ENCODE measurements at regions not wholly inside any gene's neighbourhood (a gene's known extent, or its start where the extent isn't known, plus 50 kb on each side); places are given as distances from the start of the nearest gene placed in this dataset.
"Not testable (repeated sequence)": the region's sequence is repeated elsewhere in the genome, so short reads cannot be mapped to it uniquely, and the experiment has no call there.

DNA sequence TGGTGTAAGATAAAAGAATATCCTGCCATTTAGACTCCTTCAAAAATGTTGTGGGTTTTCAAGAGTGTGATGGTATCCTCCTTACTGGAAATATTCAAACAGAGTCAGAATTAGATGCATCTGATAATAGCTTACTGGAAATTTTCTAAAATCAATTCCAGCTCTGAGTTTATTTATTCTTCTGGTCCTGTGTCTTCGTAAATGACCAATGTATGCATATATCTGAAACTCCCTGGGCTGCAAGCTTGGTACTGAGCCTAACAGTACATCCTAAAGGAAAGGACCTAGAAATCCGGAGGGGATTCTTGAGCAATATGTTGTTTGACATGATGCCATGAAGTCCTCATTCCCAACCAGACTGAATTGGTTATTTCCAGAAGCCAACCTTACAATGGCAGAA lies 130.4 kb downstream of the KCNE4 start:
- no peaks in the 10 kb centered on the region for H3K36me3 ChIP-seq (ENCODE audit: control insufficient read depth in 4 of 4, insufficient read depth in 3 of 4, low read depth in 1 of 4, low read length in 3 of 4)
- no peaks in the 10 kb centered on the region for H3K9me3 ChIP-seq (ENCODE audit: control insufficient read depth in 4 of 4, low read length in 3 of 4)
- H3K9ac ChIP-seq (ENCODE audit: low read depth in 1 of 2, low read length in 2 of 2) = no peak overlapping the region
- no peak for DNase-seq (ENCODE audit: low spot score)
- H3K27ac ChIP-seq (ENCODE audit: low read depth in 1 of 2, low read length in 2 of 2) = no peak overlapping the region
- peaks cover 0 to 3% (median 1%) of the 10 kb centered on the region in 4 donors for H3K27me3 ChIP-seq (ENCODE audit: control insufficient read depth in 4 of 4, insufficient read depth in 4 of 4, low read length in 3 of 4)
- 62% methylated on average over 2 of the region's 2 CpGs for WGBS
- H3K4me1 ChIP-seq (ENCODE audit: control insufficient read depth in 4 of 4, insufficient read depth in 4 of 4, low read length in 3 of 4) = no peaks in the 10 kb centered on the region
- no peak overlapping the region for H3K4me3 ChIP-seq (ENCODE audit: low read depth in 1 of 3, low read length in 3 of 3)
- TF ChIP-seq FOXA2 (IDR thresholded peaks at IDR 0.05) (no peak), JUND (IDR thresholded peaks at IDR 0.05) (no peak), GABPA (IDR thresholded peaks at IDR 0.05 in 1 of 2, conservative IDR thresholded peaks at IDR 0.05 in 1 of 2) (no peak), RXRA (IDR thresholded peaks at IDR 0.05) (no peak)

GRCh38 chr2:223185638-223186037 lies 133.6 kb downstream of the KCNE4 start:
- H3K27ac ChIP-seq (ENCODE audit: low read depth in 1 of 2, low read length in 2 of 2) = no peak overlapping the region
- H3K27me3 ChIP-seq (ENCODE audit: control insufficient read depth in 4 of 4, insufficient read depth in 4 of 4, low read length in 3 of 4) = peaks cover 0 to 2% (median 0%) of the 10 kb centered on the region in 4 donors
- TF ChIP-seq FOXA1 (IDR thresholded peaks at IDR 0.05) (no peak), HNF4G (IDR thresholded peaks at IDR 0.05) (no peak), GABPA (IDR thresholded peaks at IDR 0.05 in 1 of 2, conservative IDR thresholded peaks at IDR 0.05 in 1 of 2) (no peak), RXRA (IDR thresholded peaks at IDR 0.05) (no peak), JUND (IDR thresholded peaks at IDR 0.05) (no peak), EGR1 (IDR thresholded peaks at IDR 0.05; ENCODE audit: low read depth in 2 of 2) (no peak), HNF4A (conservative IDR thresholded peaks at IDR 0.05) (no peak), FOXA2 (IDR thresholded peaks at IDR 0.05) (no peak)
- TF ChIP-seq, protein P1, sequence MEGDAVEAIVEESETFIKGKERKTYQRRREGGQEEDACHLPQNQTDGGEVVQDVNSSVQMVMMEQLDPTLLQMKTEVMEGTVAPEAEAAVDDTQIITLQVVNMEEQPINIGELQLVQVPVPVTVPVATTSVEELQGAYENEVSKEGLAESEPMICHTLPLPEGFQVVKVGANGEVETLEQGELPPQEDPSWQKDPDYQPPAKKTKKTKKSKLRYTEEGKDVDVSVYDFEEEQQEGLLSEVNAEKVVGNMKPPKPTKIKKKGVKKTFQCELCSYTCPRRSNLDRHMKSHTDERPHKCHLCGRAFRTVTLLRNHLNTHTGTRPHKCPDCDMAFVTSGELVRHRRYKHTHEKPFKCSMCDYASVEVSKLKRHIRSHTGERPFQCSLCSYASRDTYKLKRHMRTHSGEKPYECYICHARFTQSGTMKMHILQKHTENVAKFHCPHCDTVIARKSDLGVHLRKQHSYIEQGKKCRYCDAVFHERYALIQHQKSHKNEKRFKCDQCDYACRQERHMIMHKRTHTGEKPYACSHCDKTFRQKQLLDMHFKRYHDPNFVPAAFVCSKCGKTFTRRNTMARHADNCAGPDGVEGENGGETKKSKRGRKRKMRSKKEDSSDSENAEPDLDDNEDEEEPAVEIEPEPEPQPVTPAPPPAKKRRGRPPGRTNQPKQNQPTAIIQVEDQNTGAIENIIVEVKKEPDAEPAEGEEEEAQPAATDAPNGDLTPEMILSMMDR (IDR thresholded peaks at IDR 0.05; ENCODE audit: low read depth, low read length, missing input control) = no peak
- TF ChIP-seq, protein P2, sequence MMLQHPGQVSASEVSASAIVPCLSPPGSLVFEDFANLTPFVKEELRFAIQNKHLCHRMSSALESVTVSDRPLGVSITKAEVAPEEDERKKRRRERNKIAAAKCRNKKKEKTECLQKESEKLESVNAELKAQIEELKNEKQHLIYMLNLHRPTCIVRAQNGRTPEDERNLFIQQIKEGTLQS (IDR thresholded peaks at IDR 0.05) = no peak
- no peak for DNase-seq (ENCODE audit: low spot score)
- 79% methylated on average over 4 of the region's 4 CpGs for WGBS
- no peaks in the 10 kb centered on the region for H3K36me3 ChIP-seq (ENCODE audit: control insufficient read depth in 4 of 4, insufficient read depth in 3 of 4, low read depth in 1 of 4, low read length in 3 of 4)
- no peaks in the 10 kb centered on the region for H3K9me3 ChIP-seq (ENCODE audit: control insufficient read depth in 4 of 4, low read length in 3 of 4)
- no peak overlapping the region for H3K9ac ChIP-seq (ENCODE audit: low read depth in 1 of 2, low read length in 2 of 2)
- H3K4me3 ChIP-seq (ENCODE audit: low read depth in 1 of 3, low read length in 3 of 3) = no peak overlapping the region
- H3K4me1 ChIP-seq (ENCODE audit: control insufficient read depth in 4 of 4, insufficient read depth in 4 of 4, low read length in 3 of 4) = no peaks in the 10 kb centered on the region

- Histone ChIP-seq H3K27me3 (ENCODE audit: control insufficient read depth in 4 of 4, insufficient read depth in 4 of 4, low read length in 3 of 4) (peaks cover 0 to 2% (median 0%) of the 10 kb centered on the region in 4 donors), H3K36me3 (ENCODE audit: control insufficient read depth in 4 of 4, insufficient read depth in 3 of 4, low read depth in 1 of 4, low read length in 3 of 4) (no peaks in the 10 kb centered on the region), H3K9me3 (ENCODE audit: control insufficient read depth in 4 of 4, low read length in 3 of 4) (no peaks in the 10 kb centered on the region), H3K9ac (ENCODE audit: low read depth in 1 of 2, low read length in 2 of 2) (no peak overlapping the region), H3K4me1 (ENCODE audit: control insufficient read depth in 4 of 4, insufficient read depth in 4 of 4, low read length in 3 of 4) (no peaks in the 10 kb centered on the region), H3K27ac (ENCODE audit: low read depth in 1 of 2, low read length in 2 of 2) (no peak overlapping the region), H3K4me3 (ENCODE audit: low read depth in 1 of 3, low read length in 3 of 3) (no peak overlapping the region)
- TF ChIP-seq GABPA (IDR thresholded peaks at IDR 0.05 in 1 of 2, conservative IDR thresholded peaks at IDR 0.05 in 1 of 2) = no peak
- TF ChIP-seq JUND (IDR thresholded peaks at IDR 0.05) = no peak
- TF ChIP-seq SP1 (IDR thresholded peaks at IDR 0.05) = no peak
- no peak for TF ChIP-seq EGR1 (IDR thresholded peaks at IDR 0.05; ENCODE audit: low read depth in 2 of 2)
- no peak for TF ChIP-seq TAF1 (conservative IDR thresholded peaks at IDR 0.05)
- TF ChIP-seq HNF4G (IDR thresholded peaks at IDR 0.05) = no peak
- no peak for TF ChIP-seq RXRA (IDR thresholded peaks at IDR 0.05)
- no peak for TF ChIP-seq YY1 (IDR thresholded peaks at IDR 0.05)
- TF ChIP-seq NR2F2 (IDR thresholded peaks at IDR 0.05) = no peak
- TF ChIP-seq FOXA1 (IDR thresholded peaks at IDR 0.05) = no peak
- TF ChIP-seq, protein P2 (IDR thresholded peaks at IDR 0.05) = no peak
- TF ChIP-seq RAD21 (IDR thresholded peaks at IDR 0.05) = no peak
- TF ChIP-seq, protein P1 (IDR thresholded peaks at IDR 0.05; ENCODE audit: low read depth, low read length, missing input control) = no peak
- no peak for DNase-seq (ENCODE audit: low spot score)
- 79% methylated on average over 3 of the region's 3 CpGs for WGBS
These were observed 135.3 kb downstream of the KCNE4 start for GRCh38 chr2:223187256-223187655.

DNA sequence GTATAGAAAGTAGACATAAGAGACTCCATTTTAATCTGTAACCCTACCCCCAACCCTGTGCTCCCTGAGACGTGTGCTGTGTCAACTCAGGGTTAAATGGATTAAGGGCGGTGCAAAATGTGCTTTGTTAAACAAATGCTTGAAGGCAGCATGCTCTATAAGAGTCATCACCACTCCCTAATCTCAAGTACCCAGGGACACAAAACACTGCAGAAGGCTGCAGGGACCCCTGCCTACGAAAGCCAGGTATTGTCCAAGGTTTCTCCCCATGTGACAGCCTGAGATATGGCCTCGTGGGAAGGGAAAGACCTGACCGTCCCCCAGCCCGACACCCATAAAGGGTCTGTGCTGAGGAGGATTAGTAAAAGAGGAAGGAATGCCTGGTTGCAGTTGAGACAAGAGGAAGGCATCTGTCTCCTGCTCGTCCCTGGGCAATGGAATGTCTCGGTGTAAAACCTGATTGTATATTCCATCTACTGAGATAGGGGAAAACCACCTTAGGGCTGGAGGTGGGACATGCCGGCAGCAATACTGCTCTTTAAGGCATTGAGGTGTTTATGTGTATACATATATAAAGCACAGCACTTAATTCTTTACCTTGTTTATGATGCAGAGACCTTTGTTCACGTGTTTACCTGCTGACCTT lies 138.7 kb downstream of the KCNE4 start:
- not testable (repeated sequence) for H3K27ac ChIP-seq (ENCODE audit: low read depth in 1 of 2, low read length in 2 of 2); H3K9ac ChIP-seq (ENCODE audit: low read depth in 1 of 2, low read length in 2 of 2); H3K9me3 ChIP-seq (ENCODE audit: control insufficient read depth in 4 of 4, low read length in 3 of 4); H3K36me3 ChIP-seq (ENCODE audit: control insufficient read depth in 4 of 4, insufficient read depth in 3 of 4, low read depth in 1 of 4, low read length in 3 of 4); DNase-seq (ENCODE audit: low spot score); H3K4me3 ChIP-seq (ENCODE audit: low read depth in 1 of 3, low read length in 3 of 3); H3K4me1 ChIP-seq (ENCODE audit: control insufficient read depth in 4 of 4, insufficient read depth in 4 of 4, low read length in 3 of 4); H3K27me3 ChIP-seq (ENCODE audit: control insufficient read depth in 4 of 4, insufficient read depth in 4 of 4, low read length in 3 of 4)
- WGBS = 42% methylated on average over 10 of the region's 10 CpGs

All from liver (tissue), 8 donors.